ENCODE measurements at regions not wholly inside any gene's neighbourhood (a gene's known extent, or its start where the extent isn't known, plus 50 kb on each side); places are given as distances from the start of the nearest gene placed in this dataset.

DNA sequence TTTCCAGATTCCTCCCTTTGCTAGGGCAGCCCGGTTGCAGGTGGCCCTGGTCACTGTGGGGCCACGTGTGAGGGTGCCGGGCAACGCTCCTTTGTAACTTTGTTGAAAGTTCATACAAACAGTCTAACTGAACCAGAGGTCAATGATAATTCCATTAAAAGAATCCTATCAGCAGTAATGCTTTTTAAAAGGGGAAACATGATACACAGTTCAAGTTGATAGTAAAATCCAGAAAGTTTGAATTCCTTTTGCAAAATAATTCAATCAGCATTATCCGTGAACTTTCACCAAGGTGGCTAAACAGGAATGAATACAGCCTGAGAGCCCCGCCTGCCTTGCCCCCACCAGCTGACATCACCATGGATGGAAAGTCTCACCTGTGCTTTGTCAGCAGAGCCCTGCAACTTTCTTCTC, 166.2 kb downstream of the ACKR3 start:
- DNase-seq (no peak), ATAC-seq (no peak)
- H3K27ac ChIP-seq: no peak overlapping the region
- intact Hi-C loops (cut with DNase I): no loop called here
- no peaks in the 10 kb centered on the region for H3K9me3 ChIP-seq
- TF ChIP-seq, protein P1, sequence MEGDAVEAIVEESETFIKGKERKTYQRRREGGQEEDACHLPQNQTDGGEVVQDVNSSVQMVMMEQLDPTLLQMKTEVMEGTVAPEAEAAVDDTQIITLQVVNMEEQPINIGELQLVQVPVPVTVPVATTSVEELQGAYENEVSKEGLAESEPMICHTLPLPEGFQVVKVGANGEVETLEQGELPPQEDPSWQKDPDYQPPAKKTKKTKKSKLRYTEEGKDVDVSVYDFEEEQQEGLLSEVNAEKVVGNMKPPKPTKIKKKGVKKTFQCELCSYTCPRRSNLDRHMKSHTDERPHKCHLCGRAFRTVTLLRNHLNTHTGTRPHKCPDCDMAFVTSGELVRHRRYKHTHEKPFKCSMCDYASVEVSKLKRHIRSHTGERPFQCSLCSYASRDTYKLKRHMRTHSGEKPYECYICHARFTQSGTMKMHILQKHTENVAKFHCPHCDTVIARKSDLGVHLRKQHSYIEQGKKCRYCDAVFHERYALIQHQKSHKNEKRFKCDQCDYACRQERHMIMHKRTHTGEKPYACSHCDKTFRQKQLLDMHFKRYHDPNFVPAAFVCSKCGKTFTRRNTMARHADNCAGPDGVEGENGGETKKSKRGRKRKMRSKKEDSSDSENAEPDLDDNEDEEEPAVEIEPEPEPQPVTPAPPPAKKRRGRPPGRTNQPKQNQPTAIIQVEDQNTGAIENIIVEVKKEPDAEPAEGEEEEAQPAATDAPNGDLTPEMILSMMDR (IDR thresholded peaks at IDR 0.05): no peak
- no peaks in the 10 kb centered on the region for H3K27me3 ChIP-seq (ENCODE audit: low read depth)
- H3K36me3 ChIP-seq: no peaks in the 10 kb centered on the region
- peaks cover 4% of the 10 kb centered on the region for H3K4me1 ChIP-seq
- no peak overlapping the region for H3K4me3 ChIP-seq

DNA sequence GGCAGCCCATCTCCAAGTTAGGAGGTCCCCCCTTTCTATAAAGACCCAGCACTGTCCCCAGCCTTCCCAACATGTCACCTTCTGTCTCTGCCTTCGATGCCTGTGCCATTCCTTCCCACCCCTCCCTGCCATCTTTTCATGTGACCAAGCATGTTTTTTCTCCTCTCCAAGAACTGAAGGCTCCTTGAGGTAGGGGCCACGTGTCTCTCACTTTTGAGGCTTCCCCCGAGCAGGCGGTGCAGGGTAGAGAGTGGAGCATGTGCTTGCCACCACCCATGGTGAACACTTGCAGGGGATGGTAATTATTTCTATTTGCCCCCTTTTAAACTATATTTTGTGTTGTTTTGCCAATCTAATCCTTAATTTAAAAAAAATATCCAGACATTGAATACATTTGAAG, 168.4 kb downstream of the ACKR3 start:
- no peaks in the 10 kb centered on the region for H3K36me3 ChIP-seq
- intact Hi-C loops (cut with DNase I): no loop called here
- TF ChIP-seq, protein P1 (IDR thresholded peaks at IDR 0.05): no peak
- H3K4me1 ChIP-seq: no peaks in the 10 kb centered on the region
- H3K27me3 ChIP-seq (ENCODE audit: low read depth): no peaks in the 10 kb centered on the region
- H3K27ac ChIP-seq: no peak overlapping the region
- H3K9me3 ChIP-seq: no peaks in the 10 kb centered on the region
- no peak overlapping the region for H3K4me3 ChIP-seq
- DNase-seq (no peak), ATAC-seq (no peak)

DNA sequence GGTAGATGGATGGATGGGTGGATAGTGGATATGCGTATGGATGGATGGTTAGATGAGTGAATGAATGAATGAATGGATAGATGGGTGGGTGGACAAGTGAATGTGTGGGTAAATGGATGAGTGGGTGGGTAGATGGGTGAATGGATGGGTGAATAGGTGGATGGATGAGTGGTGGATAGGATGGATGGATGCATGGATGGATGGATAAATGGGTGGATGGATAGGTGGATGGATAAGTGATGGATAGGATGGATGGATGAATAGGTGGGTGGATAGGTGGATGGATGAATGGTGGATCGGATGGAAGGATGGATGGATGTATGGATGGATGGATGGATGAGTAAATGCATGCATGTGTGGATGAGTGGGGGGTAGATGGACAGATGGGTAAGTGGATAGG, 169.3 kb downstream of the ACKR3 start:
- TF ChIP-seq, protein P1 (IDR thresholded peaks at IDR 0.05): no peak
- no peak overlapping the region for H3K4me3 ChIP-seq
- no peak for ATAC-seq

DNA sequence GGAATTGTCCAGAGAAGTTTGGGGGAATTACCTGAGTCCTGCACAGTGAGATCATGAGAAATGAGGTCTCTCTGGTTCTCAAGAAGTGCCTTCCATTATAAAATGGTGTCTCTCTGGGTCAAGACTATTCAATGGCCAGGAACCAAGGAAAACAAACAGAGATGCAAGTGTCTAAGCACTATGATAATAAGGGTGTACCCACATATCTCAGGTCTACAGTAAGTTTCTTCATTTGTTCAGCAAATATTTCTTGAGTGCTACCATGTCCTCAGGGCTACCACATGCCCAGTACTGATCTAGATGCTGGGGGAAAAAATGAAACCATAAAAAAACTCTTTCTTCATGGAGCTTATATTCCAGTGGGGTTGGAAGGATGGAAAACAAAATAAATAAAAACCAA, 170.0 kb downstream of the ACKR3 start:
- DNase-seq: no peak
- Histone ChIP-seq H3K36me3 (no peaks in the 10 kb centered on the region), H3K4me1 (no peaks in the 10 kb centered on the region), H3K27ac (no peak overlapping the region), H3K27me3 (ENCODE audit: low read depth) (no peaks in the 10 kb centered on the region), H3K4me3 (no peak overlapping the region), H3K9me3 (no peaks in the 10 kb centered on the region)
- ATAC-seq: no peak
- intact Hi-C loops (cut with DNase I): no loop called here
- TF ChIP-seq, protein P1 (IDR thresholded peaks at IDR 0.05): no peak

More for the DNA sequence above, 169.3 kb downstream of the ACKR3 start:
- intact Hi-C loops (cut with DNase I): no loop called here
- Histone ChIP-seq H3K36me3 (no peaks in the 10 kb centered on the region), H3K9me3 (no peaks in the 10 kb centered on the region), H3K27me3 (ENCODE audit: low read depth) (no peaks in the 10 kb centered on the region), H3K27ac (no peak overlapping the region), H3K4me1 (no peaks in the 10 kb centered on the region)
- DNase-seq: no peak

DNA sequence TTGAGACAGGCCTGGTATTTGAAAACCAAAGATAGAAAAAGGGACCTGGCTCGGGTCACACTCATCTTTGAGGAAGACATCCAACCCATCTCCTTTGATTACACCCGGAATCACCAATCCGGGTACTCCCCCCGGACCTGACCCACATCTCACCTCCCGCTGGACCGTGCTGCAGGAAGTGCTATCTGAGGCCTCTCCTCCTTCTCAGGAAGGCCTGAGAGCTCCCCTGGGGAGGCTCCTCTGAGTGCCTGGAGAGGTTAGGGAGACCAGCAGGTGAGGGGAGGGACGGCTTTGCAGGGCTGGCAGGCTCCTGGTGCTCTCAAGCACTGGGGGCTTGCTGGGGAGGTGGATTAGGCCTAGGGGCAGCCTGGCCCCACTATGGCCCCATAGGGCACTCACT, 170.9 kb downstream of the ACKR3 start:
- H3K9me3 ChIP-seq: no peaks in the 10 kb centered on the region
- H3K27ac ChIP-seq: no peak overlapping the region
- no peak overlapping the region for H3K4me3 ChIP-seq
- TF ChIP-seq, protein P1 (IDR thresholded peaks at IDR 0.05): no peak
- intact Hi-C loops (cut with DNase I): no loop called here
- peaks cover 4% of the 10 kb centered on the region for H3K4me1 ChIP-seq
- no peaks in the 10 kb centered on the region for H3K36me3 ChIP-seq
- no peaks in the 10 kb centered on the region for H3K27me3 ChIP-seq (ENCODE audit: low read depth)
- DNase-seq (no peak), ATAC-seq (no peak)

Data from lower lobe of right lung (tissue), 2 donors.